GM21528 (cell line): ENCODE measurements at regions not wholly inside any gene's neighbourhood (a gene's known extent, or its start where the extent isn't known, plus 50 kb on each side); places are given as distances from the start of the nearest gene placed in this dataset.

Experiments
- ATAC-seq: cut with Tn5 transposase; IDR thresholded peaks from one replicate; pipeline ENCODE4 v1.9.1; 2021; ENCODE audit warnings: mild to moderate bottlenecking, moderate library complexity; ENCODE audit not compliant: unreplicated experiment, low FRiP score

DNA sequence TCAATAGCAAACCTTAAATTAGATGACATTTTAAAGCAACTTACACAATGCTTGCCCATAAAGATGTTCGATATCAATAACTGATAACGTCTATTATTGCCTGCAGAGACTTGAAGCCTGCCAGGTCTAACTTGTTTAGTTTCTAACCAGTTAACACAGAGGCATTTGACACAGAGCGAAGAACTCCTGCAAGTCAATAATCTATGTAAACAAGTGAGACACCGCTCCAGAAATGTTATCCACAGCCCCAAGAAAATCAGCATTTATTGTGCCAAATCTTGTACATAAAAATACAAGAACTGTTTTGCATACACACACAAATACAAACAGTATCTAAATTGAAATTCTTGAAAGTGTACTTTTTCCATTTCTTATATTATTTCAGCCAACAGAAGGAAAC lies 236.0 kb upstream of the DIO3 start:
- no peak for ATAC-seq

DNA sequence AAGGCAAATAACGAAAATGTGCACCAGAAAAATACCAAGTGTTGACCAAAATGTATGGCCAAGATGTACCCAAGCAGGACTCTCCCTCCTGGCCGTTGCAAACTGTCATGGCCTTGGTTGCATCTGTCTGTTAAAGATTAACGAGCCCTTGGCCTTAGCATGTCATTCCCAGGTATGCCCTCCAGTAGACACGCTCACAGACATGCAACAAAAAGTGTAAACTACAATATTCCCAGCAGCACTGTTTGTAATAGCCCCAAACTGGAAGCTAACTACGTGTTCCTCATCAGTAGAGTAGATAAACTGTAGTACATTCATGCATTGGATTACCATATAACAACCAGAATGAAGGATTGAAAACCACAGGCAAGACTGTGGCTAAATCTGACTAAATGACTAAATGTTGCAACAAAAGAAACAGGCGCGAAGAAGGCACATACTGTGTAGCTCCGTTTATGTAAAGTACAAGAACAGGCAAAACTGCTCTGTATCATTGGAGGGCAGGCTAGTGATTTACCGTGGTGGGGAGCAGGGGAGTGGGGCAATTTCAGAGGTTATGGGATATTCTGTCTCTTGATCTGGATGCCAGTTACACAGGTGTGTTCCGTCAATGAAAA lies 232.8 kb upstream of the DIO3 start:
- no peak for ATAC-seq

DNA sequence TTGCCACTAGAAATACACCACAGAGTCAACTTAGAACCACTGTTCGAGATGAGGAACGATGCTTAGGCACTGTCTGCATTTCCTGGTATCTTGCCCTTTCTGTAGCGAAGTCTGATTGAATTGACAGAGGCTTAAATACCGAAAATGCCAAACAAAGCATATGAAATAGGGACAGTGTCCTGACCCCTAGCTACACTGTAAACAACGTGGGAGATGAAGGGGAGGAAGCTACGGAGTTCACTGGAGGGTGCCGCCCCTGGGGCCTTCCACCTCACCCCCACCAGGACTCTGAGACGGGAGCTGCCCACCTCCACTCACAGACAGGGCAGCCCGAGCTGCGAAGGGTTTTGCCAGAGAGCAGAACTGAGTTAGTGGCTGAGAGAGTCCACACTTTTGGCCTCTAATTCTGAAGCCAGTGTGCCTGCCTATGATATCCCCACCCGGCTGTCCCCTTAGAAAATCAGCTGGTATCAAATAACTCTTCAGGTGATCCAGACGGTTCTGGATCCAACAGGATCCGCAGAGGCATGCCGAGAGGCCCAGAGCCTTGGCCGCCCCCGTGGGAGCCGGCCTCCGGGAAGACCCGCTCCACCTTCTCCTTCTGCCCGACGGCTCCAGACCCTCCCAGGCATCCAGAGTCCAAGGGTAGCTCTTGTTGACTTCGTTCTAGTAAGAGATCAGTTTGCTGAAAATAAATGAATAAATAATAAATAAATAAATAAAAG lies 230.7 kb upstream of the DIO3 start:
- no peak for ATAC-seq

DNA sequence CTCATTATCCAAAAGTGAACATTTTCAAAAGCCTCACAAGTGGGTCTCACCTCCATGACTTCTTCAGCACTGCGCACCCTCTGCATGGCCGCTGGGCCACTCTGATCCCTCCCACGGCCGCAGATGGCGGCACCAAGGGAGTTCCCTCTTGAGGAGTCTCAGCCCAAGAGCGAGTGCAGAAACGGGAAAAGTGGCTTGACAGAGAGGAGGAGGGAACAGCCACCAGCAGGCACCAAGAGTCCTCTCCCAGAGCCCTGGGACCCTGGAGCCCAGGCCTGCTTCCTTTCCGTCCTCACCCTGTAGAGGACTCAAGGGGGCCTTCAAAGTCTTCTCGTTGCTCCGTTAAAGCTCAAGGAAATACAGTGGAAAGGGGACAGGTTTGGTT lies 230.2 kb upstream of the DIO3 start:
- no peak for ATAC-seq

DNA sequence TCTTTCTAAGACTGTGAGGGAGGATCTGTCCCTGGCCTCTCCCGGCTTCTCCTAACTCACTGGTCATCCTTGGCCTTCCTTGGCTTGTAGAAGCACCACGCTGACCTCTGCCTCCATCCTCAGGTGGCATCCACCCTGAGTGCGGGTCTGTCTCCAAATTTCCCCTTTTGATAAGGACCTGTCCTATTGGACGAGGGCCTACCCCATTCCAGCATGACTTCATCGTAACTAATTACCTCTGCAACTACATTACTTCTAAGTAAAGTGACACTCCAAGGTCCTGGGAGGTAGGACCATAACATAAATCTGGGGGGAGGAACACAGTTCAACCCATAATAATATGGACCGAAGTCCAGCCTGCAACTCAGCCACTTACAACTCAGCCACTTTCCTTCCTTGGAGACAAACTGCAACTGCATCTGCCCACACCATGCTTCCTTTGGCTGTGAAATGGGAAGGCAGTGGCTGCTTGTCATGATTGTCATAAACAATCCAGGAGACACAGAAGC lies 229.6 kb upstream of the DIO3 start:
- no peak for ATAC-seq

DNA sequence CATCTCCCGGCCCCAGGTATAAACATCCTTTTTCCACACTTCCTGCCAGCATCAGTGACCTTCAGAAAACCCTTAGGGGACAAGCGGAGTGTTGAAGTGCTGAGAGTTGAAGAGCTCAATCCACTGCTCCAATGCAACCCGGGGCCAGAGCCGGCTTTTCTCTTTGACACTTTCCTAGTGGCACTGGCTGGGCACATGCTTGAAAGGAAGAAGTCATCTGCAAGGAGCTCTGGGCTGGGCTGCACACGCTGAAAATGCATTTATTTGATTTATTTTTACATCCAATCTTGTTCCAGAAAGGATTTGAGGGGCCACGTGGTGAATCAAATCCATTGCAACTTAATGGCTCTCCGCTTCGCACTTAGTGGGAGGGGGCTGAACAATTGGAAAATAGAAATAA lies 229.0 kb upstream of the DIO3 start:
- no peak for ATAC-seq

DNA sequence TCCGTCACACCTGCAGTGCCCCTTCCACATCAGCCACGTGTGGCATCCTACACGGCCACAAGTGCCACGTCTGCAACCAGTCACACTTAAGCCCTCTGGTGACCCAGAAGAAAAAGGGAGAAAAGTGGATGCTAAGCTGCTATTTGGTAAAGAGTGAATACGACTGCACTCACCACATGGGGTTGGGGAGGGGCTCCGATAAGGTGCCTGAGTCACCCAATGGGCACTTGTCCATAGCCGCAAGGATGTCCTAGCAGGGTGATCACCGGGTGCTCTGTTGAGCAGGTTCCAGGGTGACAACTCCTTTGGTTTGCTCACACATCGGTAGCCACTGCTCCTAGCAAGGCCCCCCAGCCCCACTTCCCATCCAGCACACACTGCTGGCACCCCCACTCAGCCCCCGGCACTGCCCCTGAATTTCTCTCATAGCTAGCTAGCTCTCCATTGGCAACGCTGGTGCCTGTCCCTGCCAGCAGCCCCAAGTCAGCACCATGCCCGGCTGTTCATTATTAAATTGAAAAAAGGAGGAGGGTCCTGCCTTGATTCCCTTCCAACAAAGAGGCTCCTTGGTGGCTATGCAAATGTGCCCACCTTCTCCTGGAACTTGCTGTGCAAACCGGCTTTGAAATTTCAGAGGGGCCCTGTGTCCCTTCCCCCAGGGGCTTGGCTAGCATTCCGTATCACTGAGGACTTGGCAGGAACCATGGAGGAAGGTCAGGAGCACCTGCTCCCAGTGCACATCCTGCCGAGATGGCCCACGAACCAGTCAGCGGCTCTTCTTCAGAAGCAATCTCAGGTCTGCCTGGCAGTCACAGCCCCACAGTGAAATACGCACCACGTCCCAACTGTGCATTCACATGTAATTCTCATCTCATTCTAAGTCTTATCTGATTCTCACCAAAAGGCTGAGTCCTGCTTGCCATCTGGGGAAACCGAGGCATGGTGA lies 227.7 kb upstream of the DIO3 start:
- no peak for ATAC-seq

DNA sequence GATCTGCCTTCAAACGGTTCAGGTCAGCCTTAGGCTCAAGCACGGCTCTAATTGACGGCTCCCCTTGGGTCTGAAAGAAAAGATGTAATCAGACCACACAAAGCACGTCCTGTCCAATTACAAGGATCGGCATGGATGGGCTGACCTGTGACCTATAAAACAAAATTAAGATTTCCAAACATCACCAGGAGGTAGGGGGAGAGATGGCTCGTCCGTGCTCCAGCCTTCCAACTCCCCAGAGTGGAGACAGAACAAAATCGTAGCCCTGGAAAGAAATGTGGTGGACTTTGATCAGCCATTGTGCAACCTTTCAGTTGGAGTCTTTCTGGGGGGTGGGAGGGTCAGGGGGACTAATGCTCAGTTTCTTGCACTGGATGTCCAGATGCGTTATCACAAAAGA lies 226.6 kb upstream of the DIO3 start:
- ATAC-seq = no peak

DNA sequence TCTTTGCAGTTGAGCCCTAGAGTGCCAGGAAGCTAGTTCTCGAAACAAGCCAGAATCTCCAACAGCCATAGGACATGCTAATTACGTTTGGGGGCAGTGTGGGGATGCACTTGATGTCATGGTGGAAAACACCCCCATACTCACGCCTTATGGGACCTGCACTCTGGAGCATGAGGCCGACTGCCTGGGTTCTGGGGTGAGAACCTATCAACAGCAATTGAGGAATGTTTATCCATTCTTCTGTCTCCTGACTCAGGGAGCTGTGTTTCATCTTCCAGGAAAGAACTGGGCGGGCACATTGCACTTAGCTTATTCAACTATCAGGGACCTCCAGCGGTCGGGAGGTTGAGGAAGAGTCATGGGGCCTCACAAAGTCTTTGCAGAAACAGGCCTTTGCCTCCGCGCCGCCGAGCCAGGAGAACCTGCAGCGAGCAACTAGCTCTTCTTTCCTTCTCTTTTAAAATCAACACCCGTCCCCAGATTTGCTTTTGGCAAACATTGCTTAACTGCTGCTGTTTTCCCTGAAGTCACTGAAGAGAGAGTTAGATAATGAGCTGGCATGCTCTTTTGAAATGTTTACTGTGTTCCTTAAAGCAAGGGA lies 226.1 kb upstream of the DIO3 start:
- no peak for ATAC-seq

DNA sequence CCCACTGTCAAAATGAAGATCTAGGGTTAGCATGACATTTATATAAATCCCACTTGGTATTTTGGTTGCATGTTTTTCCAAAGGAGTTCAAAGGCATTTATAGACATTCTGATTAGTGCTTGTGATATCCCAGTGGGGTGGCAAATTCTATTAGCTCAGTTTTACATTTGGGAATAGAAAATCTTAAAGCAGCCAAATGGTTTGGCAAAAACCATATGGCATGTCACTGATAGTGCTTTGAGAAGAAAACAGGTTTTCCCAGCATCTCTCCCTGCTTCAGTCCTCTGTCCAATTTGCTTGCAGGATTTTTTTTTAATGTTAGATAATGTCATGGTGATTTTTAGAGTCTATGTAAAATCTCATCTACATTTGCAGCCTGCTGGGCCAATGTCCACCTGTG lies 225.1 kb upstream of the DIO3 start:
- no peak for ATAC-seq

DNA sequence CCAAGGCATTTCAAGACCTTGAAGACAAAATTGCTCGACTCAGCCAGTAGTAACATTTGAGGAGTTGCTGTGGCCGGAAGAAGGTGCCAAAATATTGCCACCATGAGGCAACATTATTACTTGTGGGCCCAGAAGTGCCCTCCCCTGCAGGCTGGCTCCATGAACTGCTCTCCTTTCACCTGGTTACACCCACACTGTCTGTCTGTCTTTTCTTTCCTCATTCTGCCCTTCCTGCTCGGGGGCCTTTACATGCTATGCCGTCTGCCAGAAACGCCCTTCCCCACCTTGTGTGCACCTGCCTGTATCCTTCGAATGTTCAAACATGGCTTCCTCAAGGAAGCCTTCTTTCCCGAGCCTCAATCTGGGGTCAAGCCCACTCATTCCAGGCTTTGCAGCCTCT lies 224.2 kb upstream of the DIO3 start:
- ATAC-seq = no peak

DNA sequence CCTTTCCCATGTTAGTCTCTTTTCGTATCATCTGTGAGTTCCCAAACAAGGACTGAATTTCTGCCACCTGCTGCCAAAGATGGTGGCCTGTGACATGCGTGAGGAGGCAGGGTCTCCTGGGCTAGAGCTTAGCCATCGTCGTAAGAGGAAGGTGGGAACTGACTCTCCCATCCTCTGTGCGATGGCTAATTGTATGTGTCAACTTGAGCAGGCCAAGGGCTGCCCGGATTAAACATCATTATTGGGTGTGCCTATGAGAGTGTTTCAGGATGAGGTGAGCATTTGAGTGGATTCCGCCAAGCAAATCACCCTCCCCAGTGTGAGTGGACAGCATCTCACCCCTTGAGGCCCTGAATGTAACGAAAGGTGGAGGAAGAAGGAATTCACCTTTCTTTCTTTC lies 220.7 kb upstream of the DIO3 start:
- ATAC-seq = no peak

DNA sequence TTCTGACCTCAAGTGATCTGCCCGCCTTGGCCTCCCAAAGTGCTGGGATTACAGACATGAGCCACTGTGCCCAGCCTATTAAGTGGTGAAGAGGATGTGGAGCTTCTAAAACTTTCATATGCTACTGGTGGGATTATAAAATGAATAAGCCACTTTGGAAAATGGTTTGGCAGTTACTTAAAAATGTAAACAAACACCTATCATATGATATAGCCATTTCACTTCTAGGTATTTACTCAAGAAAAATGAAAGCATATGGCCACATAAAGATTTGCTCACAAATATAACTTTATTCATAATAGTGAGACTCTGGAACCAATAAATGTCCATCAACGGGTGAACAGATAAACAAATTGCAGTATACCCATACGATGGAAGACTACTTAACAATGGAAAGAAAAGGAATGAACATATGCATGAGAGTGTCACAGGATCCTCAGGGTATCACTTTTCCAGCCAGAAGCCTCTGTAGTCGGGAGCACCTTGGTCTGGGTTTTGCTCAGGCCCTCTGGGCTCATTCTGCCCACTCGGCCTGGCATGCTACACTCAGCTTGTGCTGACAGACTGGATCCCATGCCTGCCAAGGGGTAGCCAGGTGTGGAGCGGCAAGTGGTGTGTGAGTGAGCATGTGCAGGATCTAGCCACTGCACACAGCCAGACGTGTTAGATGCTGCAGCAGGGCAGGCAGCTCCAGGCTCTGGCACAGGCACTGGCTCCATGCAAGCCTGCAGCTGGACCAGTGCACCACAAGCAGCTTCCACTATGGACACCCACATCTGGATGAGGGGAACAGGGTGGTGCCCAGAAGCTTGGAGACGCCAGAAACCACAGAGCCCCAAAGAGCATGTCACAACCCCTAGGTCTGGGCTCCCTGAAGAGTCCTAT lies 213.2 kb upstream of the DIO3 start:
- ATAC-seq = no peak

DNA sequence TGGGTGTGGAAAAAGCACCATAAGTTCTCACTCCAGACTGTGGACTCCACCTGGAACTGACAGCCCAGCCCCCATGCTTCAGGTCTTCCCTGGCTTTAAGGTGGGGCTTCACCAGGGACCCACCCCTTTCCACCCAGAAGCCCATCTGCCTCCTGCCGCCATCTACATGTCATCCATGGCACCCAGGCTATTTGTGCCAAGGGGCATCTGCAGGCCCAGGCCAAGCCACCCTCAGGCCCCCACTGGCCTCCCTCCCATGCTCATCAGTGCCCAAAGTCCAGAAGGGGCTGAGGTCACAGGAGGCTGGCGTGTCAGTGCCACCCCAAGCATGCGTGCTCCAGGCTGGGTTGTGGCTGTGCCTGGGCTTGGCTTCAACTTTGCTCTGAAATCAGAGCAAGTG lies 212.2 kb upstream of the DIO3 start:
- no peak for ATAC-seq

DNA sequence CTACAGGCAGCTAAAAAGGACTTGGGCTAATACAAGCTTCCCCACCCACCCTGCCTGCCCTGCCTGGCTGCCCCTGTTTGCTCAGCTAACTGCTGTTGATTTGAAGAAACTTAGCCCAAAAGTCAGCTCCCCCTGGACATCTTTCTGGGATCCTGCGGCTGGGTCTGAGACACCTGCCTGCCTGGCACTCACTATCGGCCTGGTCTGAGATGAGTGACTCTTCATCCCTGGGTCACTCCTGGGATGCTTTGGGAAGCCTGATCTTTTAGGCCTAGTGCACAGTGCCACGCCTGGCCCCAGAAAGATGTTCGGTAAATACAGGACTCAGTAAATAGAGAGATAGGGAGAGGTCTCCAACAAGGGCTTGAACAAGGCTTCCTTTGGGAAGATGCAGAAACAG lies 211.3 kb upstream of the DIO3 start:
- no peak for ATAC-seq

DNA sequence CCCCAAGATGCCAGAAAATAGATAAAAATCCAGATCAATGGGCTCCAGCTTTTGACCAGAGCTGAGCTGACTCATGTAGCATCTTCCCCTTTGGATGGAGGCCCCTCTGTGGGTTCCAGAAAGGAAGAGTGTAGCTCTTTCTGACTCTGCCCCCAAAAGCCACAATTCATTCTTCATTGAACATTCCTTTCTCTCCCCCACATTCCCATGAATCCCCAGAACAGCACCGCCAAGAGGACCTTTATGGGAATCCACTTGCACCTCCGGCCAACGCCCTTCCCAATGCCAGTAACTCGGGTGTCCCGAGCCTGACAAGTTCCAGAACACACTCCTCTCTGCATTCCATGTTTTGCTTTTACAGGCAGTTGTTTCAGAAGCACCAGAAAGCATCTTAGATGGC lies 210.6 kb upstream of the DIO3 start:
- ATAC-seq = no peak

DNA sequence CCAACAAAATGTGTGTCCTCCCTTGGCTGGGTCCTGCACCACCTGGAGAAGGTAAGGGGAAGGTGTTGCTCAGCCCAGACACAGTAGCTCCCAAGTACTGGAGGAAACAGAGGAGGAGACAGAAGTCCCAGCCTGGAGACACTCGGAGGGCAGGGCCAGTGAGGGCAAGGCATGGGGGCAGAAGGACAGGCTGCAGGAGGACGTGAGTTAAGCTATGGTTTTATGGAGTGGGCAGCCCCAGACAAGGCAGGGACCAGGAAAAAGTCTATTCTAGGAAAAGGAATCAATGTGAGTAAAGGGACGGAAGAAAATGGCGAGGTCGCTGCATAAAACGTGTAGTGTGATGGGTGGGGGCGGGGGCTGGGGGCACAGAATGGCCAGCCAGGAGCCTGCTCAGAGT lies 210.1 kb upstream of the DIO3 start:
- ATAC-seq = no peak

DNA sequence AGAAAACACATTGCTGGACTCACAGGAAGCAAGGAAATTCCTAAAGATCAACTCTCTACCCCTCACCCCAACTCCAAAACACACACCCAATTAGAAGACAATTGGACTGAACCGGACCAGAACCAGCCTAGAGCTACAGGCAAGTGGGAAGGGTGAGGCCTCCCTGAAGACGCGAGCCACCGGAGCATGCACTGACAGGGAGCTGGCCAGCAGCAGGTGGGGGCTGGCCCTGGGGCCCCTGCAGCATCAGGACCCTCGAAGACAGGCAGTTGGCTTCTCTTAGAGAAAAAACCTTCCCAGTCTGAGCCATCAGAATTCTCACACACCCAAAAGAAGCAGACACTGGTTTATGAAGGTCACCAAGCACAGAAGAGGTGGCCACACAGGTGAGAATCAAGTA lies 209.5 kb upstream of the DIO3 start:
- ATAC-seq = no peak

DNA sequence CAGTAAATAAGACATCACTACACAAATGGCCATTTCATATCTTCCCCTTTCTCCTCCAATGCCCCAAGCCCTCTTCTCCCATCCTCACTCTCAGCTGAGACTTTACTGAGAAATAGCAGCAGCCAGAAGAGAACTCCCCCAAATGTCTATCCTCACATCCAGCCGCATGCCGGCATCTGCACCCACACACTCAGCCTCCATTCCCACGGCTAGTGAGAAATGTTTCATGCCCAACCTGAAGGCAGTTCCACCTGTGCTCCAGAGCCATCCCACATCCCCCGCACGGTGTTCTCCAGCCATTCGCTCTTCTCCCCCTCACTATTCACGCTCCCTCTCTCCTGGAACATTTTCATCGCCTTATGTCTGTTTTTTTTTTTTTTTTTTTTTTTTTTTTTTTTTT lies 208.7 kb upstream of the DIO3 start:
- no peak for ATAC-seq

DNA sequence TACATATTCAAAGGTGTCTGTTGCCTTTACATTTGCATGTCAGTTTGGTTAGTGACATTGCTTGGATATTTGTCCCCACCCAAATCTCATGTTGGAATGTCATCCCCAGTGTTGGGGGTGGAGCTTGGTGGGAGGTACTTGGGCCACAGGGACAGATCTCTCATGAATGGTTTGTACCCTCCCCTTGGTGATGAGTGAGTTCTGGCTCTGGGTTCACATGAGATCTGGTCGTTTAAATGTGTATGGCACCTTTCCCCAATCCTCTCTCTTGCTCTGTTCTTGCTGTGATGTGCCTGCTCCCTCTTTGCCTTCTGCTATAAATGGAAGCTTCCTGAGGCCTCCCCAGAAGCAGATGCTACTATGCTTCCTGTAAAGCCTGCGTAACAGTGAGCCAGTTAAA lies 207.9 kb upstream of the DIO3 start:
- ATAC-seq = no peak
